AG04449 (cell line): ENCODE measurements at regions not wholly inside any gene's neighbourhood (a gene's known extent, or its start where the extent isn't known, plus 50 kb on each side); places are given as distances from the start of the nearest gene placed in this dataset.
A peak's percentile ranks its signal among the peaks of the same experiment; 100 is the strongest.

Source experiments
- CTCF ChIA-PET: fragments of 350-600 bp; formaldehyde crosslinking; extraction: SDS; loops from one replicate; lab custom pipeline; 2021; ENCODE audit warnings: antibody characterized with exemption; lab: Yijun Ruan, JAX
- POLR2A ChIA-PET: fragments of 400-600, 350-600 bp; formaldehyde crosslinking; extraction: SDS; loops from one replicate; lab custom pipeline; 2020; ENCODE audit warnings: antibody characterized with exemption, inconsistent platforms; lab: Yijun Ruan, JAX
- DNase-seq: peaks from one replicate; pipeline ENCODE4 v3.0.0-alpha.2; 2010; ENCODE audit warnings: low read depth, low spot score
- H3K4me3 ChIP-seq: 2 replicates; pipeline ENCODE4 v1.5.1; 2011; ENCODE audit warnings: low read depth, mild to moderate bottlenecking, control low read depth, low read length
- TF ChIP-seq, protein P1 (sequence below): IDR thresholded peaks from one replicate; pipeline ENCODE4 v1.5.1; 2011; ENCODE audit warnings: mild to moderate bottlenecking, moderate library complexity, low read length, control low read depth, inconsistent platforms; ENCODE audit not compliant: insufficient read depth; ENCODE audit errors: missing control alignments

GRCh38 chr5:103425686-103426454 is 136.7 kb downstream of the NUDT12 start:
- DNase-seq, result no peak
- TF ChIP-seq, protein P1, sequence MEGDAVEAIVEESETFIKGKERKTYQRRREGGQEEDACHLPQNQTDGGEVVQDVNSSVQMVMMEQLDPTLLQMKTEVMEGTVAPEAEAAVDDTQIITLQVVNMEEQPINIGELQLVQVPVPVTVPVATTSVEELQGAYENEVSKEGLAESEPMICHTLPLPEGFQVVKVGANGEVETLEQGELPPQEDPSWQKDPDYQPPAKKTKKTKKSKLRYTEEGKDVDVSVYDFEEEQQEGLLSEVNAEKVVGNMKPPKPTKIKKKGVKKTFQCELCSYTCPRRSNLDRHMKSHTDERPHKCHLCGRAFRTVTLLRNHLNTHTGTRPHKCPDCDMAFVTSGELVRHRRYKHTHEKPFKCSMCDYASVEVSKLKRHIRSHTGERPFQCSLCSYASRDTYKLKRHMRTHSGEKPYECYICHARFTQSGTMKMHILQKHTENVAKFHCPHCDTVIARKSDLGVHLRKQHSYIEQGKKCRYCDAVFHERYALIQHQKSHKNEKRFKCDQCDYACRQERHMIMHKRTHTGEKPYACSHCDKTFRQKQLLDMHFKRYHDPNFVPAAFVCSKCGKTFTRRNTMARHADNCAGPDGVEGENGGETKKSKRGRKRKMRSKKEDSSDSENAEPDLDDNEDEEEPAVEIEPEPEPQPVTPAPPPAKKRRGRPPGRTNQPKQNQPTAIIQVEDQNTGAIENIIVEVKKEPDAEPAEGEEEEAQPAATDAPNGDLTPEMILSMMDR, result no peak
- no peak overlapping the region for H3K4me3 ChIP-seq
- ChIA-PET CTCF (interaction anchor here (1.4 to 1.6 kb wide), 2 partner anchors 11 to 23 kb away, joined by 3 read pairs; no protein-coding TSS in a partner anchor), POLR2A (no interaction called here)

GRCh38 chr5:103424453-103425205 is 138.0 kb downstream of the NUDT12 start:
- POLR2A ChIA-PET, result interaction anchor here (0.7 to 0.9 kb wide), 2 partner anchors 37 to 165 kb away, joined by 4 to 7 read pairs; no protein-coding TSS in a partner anchor

DNA sequence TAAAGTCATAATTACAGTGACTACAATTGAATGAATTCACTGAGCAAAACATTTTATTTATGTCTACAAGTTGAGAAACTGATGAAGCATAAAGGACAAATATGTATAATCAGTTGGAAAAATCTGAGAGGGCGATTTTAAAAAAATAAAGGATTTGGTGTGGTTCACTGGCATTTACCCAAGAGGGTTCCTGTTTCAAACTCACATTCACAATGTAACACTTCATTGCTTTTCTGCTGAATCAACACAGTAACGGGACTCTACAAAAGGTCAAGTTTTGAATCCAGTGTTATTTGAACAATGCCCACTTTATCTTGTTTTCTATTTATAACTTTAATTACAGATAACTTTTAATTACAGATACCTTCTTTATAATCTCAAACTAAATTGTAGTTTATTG is 138.6 kb downstream of the NUDT12 start:
- TF ChIP-seq, protein P1, result no peak
- no peak overlapping the region for H3K4me3 ChIP-seq
- POLR2A ChIA-PET, result interaction anchor here (0.7 to 0.9 kb wide), 2 partner anchors 37 to 164 kb away, joined by 4 to 7 read pairs; no protein-coding TSS in a partner anchor
- CTCF ChIA-PET, result no interaction called here
- no peak for DNase-seq

More at GRCh38 chr5:103424453-103425205, 138.0 kb downstream of the NUDT12 start:
- TF ChIP-seq, protein P1, result no peak
- CTCF ChIA-PET, result interaction anchor here (1.6 kb wide), 1 partner anchor 10 kb away, joined by 3 read pairs; no protein-coding TSS in a partner anchor
- H3K4me3 ChIP-seq, result no peak overlapping the region
- peak; percentile 69 for DNase-seq

- POLR2A ChIA-PET, result no interaction called here
- CTCF ChIA-PET, result interaction anchor here (1.5 to 2.8 kb wide), 2 partner anchors 53 to 151 kb away, joined by 4 to 10 read pairs; no protein-coding TSS in a partner anchor
- TF ChIP-seq, protein P1, result no peak
- DNase-seq, result no peak
- H3K4me3 ChIP-seq, result no peak overlapping the region
Observed at GRCh38 chr5:103422756-103423155, 139.8 kb downstream of the NUDT12 start.

DNA sequence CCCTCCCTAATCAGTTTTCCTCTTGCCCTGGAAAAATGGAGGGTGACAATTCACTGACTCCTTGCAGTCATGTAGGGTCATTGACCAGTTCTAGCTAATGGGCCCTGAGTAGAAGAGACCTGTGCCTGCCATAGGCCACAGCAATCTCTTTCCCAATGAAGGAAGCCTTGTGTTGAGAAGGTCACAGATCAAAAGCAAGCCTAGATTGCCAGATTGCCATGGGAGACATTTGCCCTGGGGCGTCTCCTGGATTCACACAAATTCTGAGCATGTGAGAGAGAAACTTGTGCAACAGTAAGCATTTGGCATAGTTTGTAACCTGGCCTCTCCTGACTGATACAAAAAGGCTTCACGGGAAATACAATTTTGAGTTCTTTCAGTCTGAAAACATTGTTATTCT is 148.0 kb downstream of the NUDT12 start:
- no peak overlapping the region for H3K4me3 ChIP-seq
- CTCF ChIA-PET, result interaction anchor here (0.9 kb wide), 1 partner anchor 11 kb away, joined by 3 read pairs; no protein-coding TSS in a partner anchor
- DNase-seq, result no peak

More for the DNA sequence above, 148.0 kb downstream of the NUDT12 start:
- TF ChIP-seq, protein P1, result no peak
- POLR2A ChIA-PET, result no interaction called here
